ENCODE measurements at regions not wholly inside any gene's neighbourhood (a gene's known extent, or its start where the extent isn't known, plus 50 kb on each side); places are given as distances from the start of the nearest gene placed in this dataset.
"Not testable (repeated sequence)": the region's sequence is repeated elsewhere in the genome, so short reads cannot be mapped to it uniquely, and the experiment has no call there.

DNA sequence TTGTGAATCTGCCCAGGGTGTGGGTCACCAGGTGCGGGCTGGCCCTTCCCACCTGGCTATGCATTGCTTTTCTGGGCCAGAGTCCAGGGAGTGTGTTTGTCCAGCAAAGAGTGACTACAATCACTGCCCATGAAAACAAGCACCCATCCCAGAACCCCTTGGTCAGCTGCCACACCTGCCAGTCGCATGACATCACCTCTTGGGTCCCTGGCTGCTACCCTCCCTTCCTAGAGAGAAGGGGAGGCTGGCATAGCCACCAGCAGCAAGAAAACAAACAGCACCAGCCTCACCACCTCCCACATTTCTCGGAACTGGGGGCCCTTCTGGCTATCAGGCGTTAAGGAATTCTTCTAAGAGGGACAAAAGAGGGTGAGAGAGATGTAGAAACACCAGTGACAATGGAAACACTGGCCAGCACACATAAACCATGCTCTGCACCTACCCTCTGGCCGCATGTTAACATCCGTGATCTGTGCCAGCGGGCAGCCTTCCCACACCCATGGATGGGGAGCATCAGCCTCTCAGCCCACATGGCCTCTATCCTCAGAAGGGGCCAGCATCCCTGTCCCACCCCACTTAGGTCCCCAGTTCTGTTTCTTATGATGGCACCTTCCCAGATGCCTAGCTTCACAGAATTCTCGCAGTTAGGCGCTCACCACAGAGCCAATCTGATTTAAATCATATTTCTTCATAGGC lies 109.7 kb upstream of the GLI2 start:
- no peak for DNase-seq (ENCODE audit: low read depth in 2 of 2)

DNA sequence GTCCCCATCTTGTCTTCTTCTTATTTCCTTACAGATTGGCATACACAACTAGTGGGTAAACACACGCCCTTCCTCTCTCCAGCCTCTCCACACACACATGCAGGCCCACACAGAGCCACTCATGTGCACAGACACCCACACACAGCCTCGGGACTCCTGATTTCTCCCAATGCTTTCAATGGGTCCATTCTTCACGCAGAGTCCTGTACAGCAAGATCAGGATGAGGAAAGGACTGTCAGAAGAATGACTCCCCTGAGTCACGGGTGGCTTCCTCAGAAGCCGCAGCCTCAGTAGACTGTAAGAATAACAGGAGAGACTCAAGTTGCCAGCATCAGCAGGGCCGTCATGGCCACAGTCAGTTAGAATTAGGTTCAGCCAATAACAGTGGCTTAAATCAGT lies 109.1 kb upstream of the GLI2 start:
- no peak for DNase-seq (ENCODE audit: low read depth in 2 of 2)

DNA sequence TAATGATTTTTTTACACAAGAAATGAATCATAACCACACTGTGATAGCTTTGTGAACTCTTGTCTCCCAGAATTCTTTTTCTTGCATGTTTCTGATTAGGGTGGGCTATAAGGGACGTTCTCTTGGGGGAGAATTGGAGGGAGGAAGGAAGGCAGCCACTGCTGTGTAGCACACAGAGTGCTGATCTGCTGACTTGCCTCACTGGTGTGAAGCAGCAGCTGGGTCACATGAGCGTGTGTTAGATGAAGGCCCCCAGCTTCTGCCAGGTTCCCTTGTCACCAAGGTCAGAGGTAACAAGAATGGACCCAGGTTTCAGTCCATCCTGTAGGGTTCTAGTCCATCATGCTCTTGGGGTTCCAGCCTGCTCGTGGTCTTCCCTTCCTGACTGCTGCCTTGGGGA lies 107.4 kb upstream of the GLI2 start:
- no peak for DNase-seq (ENCODE audit: low read depth in 2 of 2)

- DNase-seq (ENCODE audit: low read depth in 2 of 2) = no peak
These were observed 106.3 kb upstream of the GLI2 start for GRCh38 chr2:120629241-120629895.

GRCh38 chr2:120630031-120630701 lies 105.5 kb upstream of the GLI2 start:
- DNase-seq (ENCODE audit: low read depth in 2 of 2) = no peak

DNA sequence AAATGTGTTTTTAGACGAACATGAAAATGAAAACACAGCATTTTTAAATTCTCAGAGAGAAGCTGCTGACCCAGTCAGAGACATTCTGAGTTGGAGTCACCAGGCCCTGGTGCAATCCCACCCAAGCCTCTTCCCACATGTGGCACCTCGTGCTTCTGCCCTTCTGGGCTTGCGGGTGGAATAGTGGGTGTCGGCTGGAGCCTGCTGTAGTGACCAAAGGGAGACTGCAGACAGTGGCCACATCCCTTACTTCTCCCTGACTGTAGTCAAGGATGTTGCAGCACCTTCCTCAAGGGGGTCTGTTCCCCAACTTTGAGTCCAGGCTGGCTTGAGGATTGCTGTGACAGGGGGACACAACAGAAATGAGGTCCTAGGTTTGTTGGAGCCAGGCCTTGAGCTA lies 104.4 kb upstream of the GLI2 start:
- DNase-seq (ENCODE audit: low read depth in 2 of 2) = no peak

DNA sequence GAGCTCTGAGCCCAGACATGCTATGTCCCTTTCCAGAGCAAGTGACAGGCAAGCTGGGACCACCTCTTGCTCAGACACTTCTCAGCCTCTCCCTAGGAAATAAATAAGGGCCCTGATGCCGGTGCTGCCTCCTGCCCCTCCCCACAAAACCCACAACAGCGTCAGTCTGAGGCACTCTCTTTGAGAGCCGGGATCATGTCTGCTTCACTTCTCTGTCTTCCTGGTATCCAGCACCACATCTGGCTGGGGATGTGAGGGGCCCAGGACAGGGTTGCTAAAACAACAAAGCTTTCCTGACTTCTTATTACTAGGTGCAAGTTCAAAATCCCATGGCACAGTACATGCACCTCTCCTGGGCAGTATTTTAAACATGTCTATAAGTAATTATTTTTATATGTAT lies 103.9 kb upstream of the GLI2 start:
- no peak for DNase-seq (ENCODE audit: low read depth in 2 of 2)

- DNase-seq (ENCODE audit: low read depth in 2 of 2) = no peak
These were observed 102.6 kb upstream of the GLI2 start for GRCh38 chr2:120632796-120633646.

DNA sequence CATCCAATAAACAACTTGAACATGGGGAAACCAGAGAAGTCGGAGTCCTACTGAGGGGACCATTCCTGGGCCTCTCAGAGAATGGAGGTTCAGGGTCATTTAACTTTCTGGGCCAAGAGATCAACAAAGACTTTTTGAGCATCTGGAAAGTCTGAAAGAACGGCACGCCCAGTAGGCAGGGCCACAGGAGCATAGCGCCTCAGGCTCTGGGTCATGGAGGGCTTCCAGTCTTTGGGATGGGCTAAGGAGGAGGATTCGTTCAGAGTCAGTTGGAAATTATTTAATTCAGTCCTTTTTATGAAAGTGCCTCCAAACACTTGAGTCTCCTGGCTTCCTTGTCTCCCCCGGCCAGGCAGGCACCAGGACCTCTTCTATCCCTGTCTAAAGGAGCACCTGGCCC lies 101.1 kb upstream of the GLI2 start:
- DNase-seq (ENCODE audit: low read depth in 2 of 2) = no peak

- DNase-seq (ENCODE audit: low read depth in 2 of 2) = no peak
These were observed 100.5 kb upstream of the GLI2 start for GRCh38 chr2:120635146-120635545.

DNA sequence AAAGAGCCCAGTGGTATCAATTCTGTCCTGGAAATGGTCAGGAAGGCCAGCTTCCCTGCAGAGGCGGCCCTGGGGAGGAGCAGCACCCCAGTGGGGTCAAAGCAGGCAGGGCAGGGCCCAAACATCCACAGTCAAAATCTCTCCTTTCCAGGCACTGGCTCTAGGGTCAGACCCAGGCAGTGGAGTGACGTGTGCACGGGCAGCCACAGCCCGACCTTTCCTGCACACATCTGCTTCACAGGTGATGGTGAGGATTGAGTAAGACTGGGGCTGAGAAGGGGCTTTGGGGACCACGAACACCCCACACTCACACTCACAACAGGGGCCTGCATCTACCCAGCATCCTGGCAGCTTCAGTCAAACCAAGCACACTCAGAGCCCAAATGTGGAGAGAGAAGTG lies 97.8 kb upstream of the GLI2 start:
- no peak for DNase-seq (ENCODE audit: low read depth in 2 of 2)

DNA sequence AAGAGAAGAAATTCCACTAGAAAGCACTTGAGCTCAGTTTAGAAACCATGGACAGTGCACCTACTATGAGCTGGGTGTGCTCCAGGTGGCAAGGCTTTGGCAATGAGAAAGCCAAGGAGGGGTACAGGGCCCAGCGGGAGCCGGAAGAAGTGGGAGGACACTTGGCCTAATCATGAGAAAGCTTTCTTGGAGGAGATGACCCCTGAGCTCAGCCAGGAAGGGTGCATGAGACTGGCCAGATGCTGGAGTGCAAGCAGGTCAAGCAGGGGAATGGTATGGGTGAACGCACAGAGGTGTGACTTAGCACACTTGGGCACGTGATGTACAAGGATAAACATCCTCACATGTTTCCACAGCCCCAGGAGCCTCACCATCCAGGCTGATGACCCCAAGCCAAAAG lies 97.2 kb upstream of the GLI2 start:
- DNase-seq (ENCODE audit: low read depth in 2 of 2) = no peak

GRCh38 chr2:120641366-120641771 lies 94.3 kb upstream of the GLI2 start:
- DNase-seq (ENCODE audit: low read depth in 2 of 2) = no peak

DNA sequence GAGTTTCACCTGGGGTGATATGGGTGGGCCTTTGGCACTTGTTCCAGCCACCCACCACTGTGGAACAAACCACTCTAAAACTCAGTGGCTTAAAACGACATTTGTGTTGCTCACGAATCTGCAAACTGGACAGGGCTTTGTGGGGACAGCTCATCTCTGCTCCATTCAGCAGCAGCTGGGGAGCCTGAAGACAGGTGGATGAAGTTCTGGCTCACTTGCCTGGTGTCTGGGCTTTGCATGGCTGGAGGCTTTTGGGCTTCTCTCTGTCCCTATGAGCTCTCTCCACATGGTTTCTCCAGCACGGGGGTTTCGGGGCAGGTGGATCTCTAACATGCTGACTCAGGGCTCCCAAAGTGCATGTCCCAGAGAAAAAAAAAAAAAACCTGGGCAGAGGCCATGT lies 93.0 kb upstream of the GLI2 start:
- no peak for DNase-seq (ENCODE audit: low read depth in 2 of 2)

GRCh38 chr2:120646994-120647393 lies 88.7 kb upstream of the GLI2 start:
- no peak for DNase-seq (ENCODE audit: low read depth in 2 of 2)

GRCh38 chr2:120647487-120647886 lies 88.2 kb upstream of the GLI2 start:
- no peak for DNase-seq (ENCODE audit: low read depth in 2 of 2)

GRCh38 chr2:120649381-120649780 lies 86.3 kb upstream of the GLI2 start:
- DNase-seq (ENCODE audit: low read depth in 2 of 2) = not testable (repeated sequence)

DNA sequence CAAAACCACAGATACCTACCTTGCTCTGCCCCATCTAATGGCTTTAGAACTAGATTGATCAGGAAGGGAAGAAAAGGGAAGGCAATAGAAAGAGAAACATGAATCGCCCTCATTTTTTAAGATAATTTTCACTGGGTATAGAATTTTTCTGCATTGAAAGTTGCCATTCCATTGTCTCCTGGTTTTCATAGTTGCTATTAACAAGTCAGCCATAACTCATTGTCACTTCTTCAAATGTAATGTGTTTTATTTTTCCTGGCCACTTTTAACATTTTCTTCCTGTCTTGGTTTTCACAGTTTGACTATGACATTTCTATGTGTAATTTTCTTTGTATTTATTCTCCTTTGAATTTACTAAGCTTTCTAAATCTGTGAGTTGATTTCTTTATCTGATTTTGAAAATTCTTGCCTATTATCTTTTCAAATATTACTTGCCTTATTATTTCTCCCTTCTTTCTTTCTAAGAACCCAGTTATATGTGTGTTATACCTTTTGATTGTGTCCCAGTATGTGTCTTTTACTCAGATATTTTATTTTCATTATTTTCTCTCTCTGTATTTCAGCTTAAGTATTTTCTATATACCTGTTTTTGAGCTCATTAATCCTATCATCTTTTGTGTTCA lies 85.5 kb upstream of the GLI2 start:
- DNase-seq (ENCODE audit: low read depth in 2 of 2) = no peak

GRCh38 chr2:120651818-120652217 lies 83.8 kb upstream of the GLI2 start:
- DNase-seq (ENCODE audit: low read depth in 2 of 2) = no peak

DNA sequence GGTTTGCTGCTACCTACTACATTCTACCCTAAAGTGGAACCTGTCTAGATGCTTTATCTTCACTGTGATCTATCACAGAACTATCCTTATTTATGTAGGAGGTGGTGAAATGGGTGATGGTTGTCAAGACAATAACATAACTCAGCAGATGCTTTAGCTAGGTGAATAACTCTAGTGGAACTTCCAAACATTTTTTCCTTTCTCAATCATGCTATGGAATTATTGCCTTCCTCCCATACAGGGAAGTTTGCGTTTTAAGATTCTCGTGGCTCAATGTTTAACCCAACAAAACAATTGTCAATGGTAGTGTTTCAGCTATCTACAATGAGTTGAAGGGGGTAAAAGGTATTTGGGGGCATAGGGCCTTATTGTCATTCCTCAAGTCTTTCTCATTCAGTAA lies 82.6 kb upstream of the GLI2 start:
- no peak for DNase-seq (ENCODE audit: low read depth in 2 of 2)

DNA sequence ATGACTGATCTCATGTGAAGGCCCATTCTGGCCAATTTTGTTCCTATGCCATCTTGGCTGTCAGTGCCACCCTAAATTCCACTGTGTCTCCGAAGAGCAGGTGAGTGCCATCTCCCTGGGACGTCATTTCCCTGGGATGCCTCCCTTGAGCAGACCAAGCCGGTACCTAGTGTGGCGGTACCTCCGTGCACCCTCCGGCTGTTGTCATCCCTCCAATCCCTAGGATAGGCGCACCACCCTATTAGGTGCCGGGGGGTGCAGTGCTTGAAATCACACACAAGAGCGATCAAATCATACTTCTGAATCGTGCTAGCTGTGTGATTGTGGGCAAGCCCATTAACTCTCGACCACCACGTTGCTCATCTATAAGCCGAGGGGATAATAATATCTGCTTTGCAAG lies 81.8 kb upstream of the GLI2 start:
- DNase-seq (ENCODE audit: low read depth in 2 of 2) = no peak

All from stimulated activated CD8-positive, alpha-beta memory T cell treated with anti-CD3 and anti-CD28 coated beads, Interleukin-7, amount 100 ng/mL, for 1 hour (primary cell).